IMR-90 (cell line): ENCODE measurements at regions not wholly inside any gene's neighbourhood (a gene's known extent, or its start where the extent isn't known, plus 50 kb on each side); places are given as distances from the start of the nearest gene placed in this dataset.

Experiments used
- ATAC-seq: fragments of 200-7000 bp; cut with Tn5 transposase; 2 replicates; pipeline ENCODE4 v1.9.1; 2020; ENCODE audit warnings: low read depth, mild to moderate bottlenecking, moderate library complexity
- BruUV-seq: library from RNA; stranded (reverse); fragments of 400-500 nt; replicated peaks from 2 replicates; lab custom pipeline; 2021; lab: Mats Ljungman, UMichigan
- CTCF ChIA-PET: fragments of 300-600 bp; formaldehyde crosslinking; extraction: SDS; loops from one replicate; lab custom pipeline; 2021; ENCODE audit warnings: antibody characterized with exemption; lab: Yijun Ruan, JAX
- POLR2A ChIA-PET: fragments of 300-600 bp; sonication (Branson Sonifier 250); formaldehyde crosslinking; loops from one replicate; lab custom pipeline; 2022; ENCODE audit warnings: antibody characterized with exemption; ENCODE audit not compliant: unreplicated experiment; lab: Charles Lee
- DNase-seq: peaks from one replicate; pipeline ENCODE4 v3.0.0; 2013
- H2AFZ ChIP-seq: replicated peaks from 2 replicates; pipeline ENCODE3; 2013; ENCODE audit warnings: low read length, mild to moderate bottlenecking; ENCODE audit not compliant: poor library complexity
- H2AK5ac ChIP-seq: 2 replicates; pipeline ENCODE4 v1.6.1; 2013; ENCODE audit warnings: low read depth, low read length, inconsistent platforms
- H2AK9ac ChIP-seq: replicated peaks from 2 replicates; pipeline ENCODE3; 2013; ENCODE audit warnings: mild to moderate bottlenecking, low read depth, low read length, moderate library complexity; ENCODE audit not compliant: poor library complexity
- H2BK120ac ChIP-seq: 2 replicates; pipeline ENCODE4 v1.6.1; 2013; ENCODE audit warnings: low read depth, low read length, inconsistent platforms
- H2BK15ac ChIP-seq: 3 replicates; pipeline ENCODE4 v1.6.1; 2013; ENCODE audit warnings: low read depth, low read length, inconsistent platforms
- H2BK20ac ChIP-seq: 2 replicates; pipeline ENCODE4 v1.6.1; 2013; ENCODE audit warnings: low read depth, mild to moderate bottlenecking, inconsistent platforms, low read length, moderate library complexity
- H2BK5ac ChIP-seq: 2 replicates; pipeline ENCODE4 v1.6.1; 2013; ENCODE audit warnings: mild to moderate bottlenecking, low read depth, low read length, inconsistent platforms; ENCODE audit not compliant: poor library complexity, severe bottlenecking
- H3K14ac ChIP-seq: replicated peaks from 2 replicates; pipeline ENCODE4 v1.6.1; 2013; ENCODE audit warnings: low read depth, low read length, inconsistent platforms
- H3K18ac ChIP-seq: 2 replicates; pipeline ENCODE4 v1.6.1; 2013; ENCODE audit warnings: low read depth, low read length, control low read depth
- H3K23ac ChIP-seq: 2 replicates; pipeline ENCODE4 v1.6.1; 2013; ENCODE audit warnings: low read depth, low read length, inconsistent platforms
- H3K27ac ChIP-seq: 2 replicates; pipeline ENCODE4 v1.5.1; 2013; ENCODE audit warnings: mild to moderate bottlenecking, control low read depth, low read length; ENCODE audit not compliant: insufficient read depth
- H3K27me3 ChIP-seq: 2 replicates; pipeline ENCODE4 v1.6.1; 2013; ENCODE audit warnings: low read length; ENCODE audit not compliant: control insufficient read depth, insufficient read depth
- H3K36me3 ChIP-seq: 2 replicates; pipeline ENCODE4 v1.6.1; 2013; ENCODE audit warnings: low read length, mixed read lengths; ENCODE audit not compliant: control insufficient read depth, insufficient read depth
- H3K4ac ChIP-seq: 2 replicates; pipeline ENCODE4 v1.6.1; 2013; ENCODE audit warnings: low read depth, low read length, inconsistent platforms
- H3K4me1 ChIP-seq: 2 replicates; pipeline ENCODE4 v1.6.1; 2013; ENCODE audit warnings: low read length, mixed read lengths; ENCODE audit not compliant: control insufficient read depth, insufficient read depth
- H3K4me2 ChIP-seq: 2 replicates; pipeline ENCODE4 v1.6.1; 2013; ENCODE audit warnings: low read depth, mild to moderate bottlenecking, control low read depth, low read length, moderate library complexity
- H3K4me3 ChIP-seq: 2 replicates; pipeline ENCODE4 v1.5.1; 2013; ENCODE audit warnings: low read depth, mild to moderate bottlenecking, control low read depth, low read length, moderate library complexity; ENCODE audit not compliant: insufficient read depth
- H3K56ac ChIP-seq: 2 replicates; pipeline ENCODE4 v1.6.1; 2013; ENCODE audit warnings: low read length, inconsistent platforms; ENCODE audit not compliant: insufficient read depth; ENCODE audit errors: extremely low read depth
- H3K79me1 ChIP-seq, 2 experiments: 2 replicates each; pipeline ENCODE4 v1.6.1; 2013; ENCODE audit warnings: low read length in 2 of 2, inconsistent platforms in 1 of 2, low read depth in 1 of 2
- H3K9ac ChIP-seq: 2 replicates; pipeline ENCODE4 v1.6.1; 2013; ENCODE audit warnings: low read depth, low read length, control low read depth
- H3K9me1 ChIP-seq: 2 replicates; pipeline ENCODE4 v1.6.1; 2013; ENCODE audit warnings: low read length, inconsistent platforms; ENCODE audit not compliant: insufficient read depth
- H3K9me3 ChIP-seq: 2 replicates; pipeline ENCODE4 v1.6.1; 2013; ENCODE audit warnings: low read length; ENCODE audit not compliant: control insufficient read depth, insufficient read depth
- H4K20me1 ChIP-seq: 2 replicates; pipeline ENCODE4 v1.6.1; 2013; ENCODE audit warnings: low read length, inconsistent platforms; ENCODE audit not compliant: insufficient read depth
- H4K5ac ChIP-seq: 2 replicates; pipeline ENCODE4 v1.6.1; 2013; ENCODE audit warnings: mild to moderate bottlenecking, low read depth, low read length, control low read depth
- H4K8ac ChIP-seq, 2 experiments: 2 replicates each; pipeline ENCODE4 v1.6.1; 2013; ENCODE audit warnings: low read depth in 2 of 2, low read length in 2 of 2, control low read depth in 1 of 2, inconsistent platforms in 1 of 2
- H4K91ac ChIP-seq: 2 replicates; pipeline ENCODE4 v1.6.1; 2013; ENCODE audit warnings: low read depth, low read length, inconsistent platforms; ENCODE audit not compliant: insufficient read depth
- BHLHE40 ChIP-seq: fragments of 150-350 bp; IDR thresholded peaks from 2 replicates; pipeline ENCODE4 v1.6.1; 2016; ENCODE audit warnings: mild to moderate bottlenecking, low read depth, low read length
- CEBPB ChIP-seq: IDR thresholded peaks from 2 replicates; pipeline ENCODE4 v1.6.1; 2012; ENCODE audit warnings: low read depth, low read length, improper control_type of control experiment
- CHD1 ChIP-seq: IDR thresholded peaks from 2 replicates; pipeline ENCODE4 v1.6.1; 2012; ENCODE audit warnings: low read depth, low read length, improper control_type of control experiment
- ELK1 ChIP-seq: fragments of 150-350 bp; IDR thresholded peaks from 2 replicates; pipeline ENCODE4 v1.6.1; 2016; ENCODE audit warnings: low read depth, mild to moderate bottlenecking, low read length, moderate library complexity, borderline replicate concordance
- FOS ChIP-seq: fragments of 150-350 bp; IDR thresholded peaks from 2 replicates; pipeline ENCODE4 v1.6.1; 2016; ENCODE audit warnings: low read depth, low read length
- MAFK ChIP-seq: IDR thresholded peaks from 2 replicates; pipeline ENCODE4 v1.6.1; 2012; ENCODE audit warnings: low read depth, low read length, improper control_type of control experiment
- MAZ ChIP-seq: IDR thresholded peaks from 2 replicates; pipeline ENCODE4 v1.6.1; 2012; ENCODE audit warnings: low read depth, mild to moderate bottlenecking, low read length, improper control_type of control experiment, moderate library complexity, borderline replicate concordance
- MXI1 ChIP-seq: IDR thresholded peaks from 2 replicates; pipeline ENCODE4 v1.6.1; 2012; ENCODE audit warnings: low read depth, mild to moderate bottlenecking, low read length, moderate library complexity, borderline replicate concordance
- NFE2L2 ChIP-seq: fragments of 150-350 bp; IDR thresholded peaks from 2 replicates; pipeline ENCODE4 v1.6.1; 2016; ENCODE audit warnings: low read depth, mild to moderate bottlenecking, low read length
- POLR2A ChIP-seq: IDR thresholded peaks from 2 replicates; pipeline ENCODE4 v1.6.1; 2012; ENCODE audit warnings: mild to moderate bottlenecking, low read depth, low read length
- RAD21 ChIP-seq: IDR thresholded peaks from 2 replicates; pipeline ENCODE4 v1.6.1; 2012; ENCODE audit warnings: low read length, improper control_type of control experiment
- RCOR1 ChIP-seq: IDR thresholded peaks from 2 replicates; pipeline ENCODE4 v1.6.1; 2012; ENCODE audit warnings: mild to moderate bottlenecking, low read length, improper control_type of control experiment; ENCODE audit not compliant: insufficient replicate concordance
- RFX5 ChIP-seq: IDR thresholded peaks from 2 replicates; pipeline ENCODE4 v1.8.0; 2012; ENCODE audit warnings: low read depth, mild to moderate bottlenecking, low read length, moderate library complexity
- SMC3 ChIP-seq: fragments of 150-350 bp; IDR thresholded peaks from 2 replicates; pipeline ENCODE4 v1.6.1; 2016; ENCODE audit warnings: low read depth, mild to moderate bottlenecking, antibody characterized with exemption, low read length, moderate library complexity
- USF2 ChIP-seq: fragments of 150-350 bp; IDR thresholded peaks from 2 replicates; pipeline ENCODE4 v1.6.1; 2017; ENCODE audit warnings: mild to moderate bottlenecking, antibody characterized with exemption, low read length, low read depth
- WGBS, 2 experiments: methylation state at CpG; one replicate each; pipeline versions ENCODE4 v1.1.5 to v1.1.7; 2013; ENCODE audit warnings: missing lambda C conversion rate in 2 of 2; ENCODE audit not compliant: insufficient read length in 1 of 2; ENCODE audit errors: extremely low coverage in 2 of 2; 5-methylcytosine and 5-hydroxymethylcytosine counted together
- dilution Hi-C: fragments of 300-500 bp; cut with HindIII; formaldehyde crosslinking; loops from one replicate; pipeline ENCODE4 v1.14.3; 2018; ENCODE audit warnings: low sequenced_read_pairs; ENCODE audit not compliant: unreplicated experiment
- in situ Hi-C: fragments of 300-500 bp; cut with MboI; formaldehyde crosslinking; loops from 3 replicates; pipeline ENCODE4 v1.14.3; 2019; ENCODE audit warnings: low sequenced_read_pairs, inconsistent platforms, mixed read lengths
- intact Hi-C: fragments of 100-400 bp; cut with micrococcal nuclease; formaldehyde crosslinking; loops from 2 replicates; pipeline ENCODE4 v1.10.0; 2022
- TF ChIP-seq, protein P1 (sequence below): conservative IDR thresholded peaks from 2 replicates; pipeline ENCODE4 v1.5.1; 2012; ENCODE audit warnings: mild to moderate bottlenecking, low read depth, low read length, improper control_type of control experiment

DNA sequence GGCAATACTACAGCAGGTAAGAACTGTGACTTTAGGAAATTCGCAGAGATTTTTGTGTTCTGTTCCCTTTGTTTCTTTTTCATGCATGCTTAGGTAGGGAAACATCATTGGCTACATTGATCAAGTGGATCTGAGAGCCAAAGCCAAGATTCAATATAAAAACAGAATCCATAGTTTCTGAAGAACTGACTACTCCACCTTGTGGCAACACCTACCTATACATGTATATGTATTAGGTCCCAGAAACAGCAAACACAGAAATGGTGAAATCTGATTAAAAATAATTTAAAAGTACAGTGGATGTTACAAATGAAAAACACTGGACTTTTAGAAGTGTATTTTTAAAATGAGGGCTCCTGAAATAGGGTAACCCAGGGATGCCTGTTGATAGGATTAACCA lies 322.6 kb upstream of the MAOA start:
- Histone ChIP-seq H4K20me1 (no peaks in the 10 kb centered on the region), H3K4me2 (no peak overlapping the region), H2BK120ac (no peak overlapping the region), H3K27me3 (no peaks in the 10 kb centered on the region; the same call in 1 of the 2 replicates), H4K91ac (no peak overlapping the region), H3K23ac (no peak overlapping the region), H3K9ac (no peak overlapping the region), H4K8ac (no peak overlapping the region), H3K9me3 (peaks cover under 1% of the 10 kb centered on the region), H3K9me1 (no peaks in the 10 kb centered on the region), H3K4me3 (no peak overlapping the region), H2AFZ (no peak overlapping the region), H2BK20ac (no peak overlapping the region), H3K27ac (no peak overlapping the region), H3K4ac (no peak overlapping the region), H3K14ac (no peak overlapping the region), H2AK9ac (no peak overlapping the region), H3K18ac (no peak overlapping the region), H2BK5ac (no peak overlapping the region), H2BK15ac (no peak overlapping the region), H3K79me1 (no peaks in the 10 kb centered on the region), H3K56ac (no peak overlapping the region), H4K5ac (no peak overlapping the region), H3K36me3 (no peaks in the 10 kb centered on the region), H3K4me1 (no peaks in the 10 kb centered on the region), H2AK5ac (no peak overlapping the region)
- dilution Hi-C loops: no loop called here
- intact Hi-C loops: no loop called here
- in situ Hi-C loops: no loop called here
- DNase-seq (no peak), ATAC-seq (no peak)
- TF ChIP-seq MAZ (no peak), MAFK (no peak), CHD1 (no peak), CEBPB (no peak), USF2 (no peak), NFE2L2 (no peak), FOS (no peak), BHLHE40 (no peak), RFX5 (no peak), MXI1 (no peak), SMC3 (no peak), ELK1 (no peak), RAD21 (no peak), POLR2A (no peak), RCOR1 (no peak)
- TF ChIP-seq, protein P1, sequence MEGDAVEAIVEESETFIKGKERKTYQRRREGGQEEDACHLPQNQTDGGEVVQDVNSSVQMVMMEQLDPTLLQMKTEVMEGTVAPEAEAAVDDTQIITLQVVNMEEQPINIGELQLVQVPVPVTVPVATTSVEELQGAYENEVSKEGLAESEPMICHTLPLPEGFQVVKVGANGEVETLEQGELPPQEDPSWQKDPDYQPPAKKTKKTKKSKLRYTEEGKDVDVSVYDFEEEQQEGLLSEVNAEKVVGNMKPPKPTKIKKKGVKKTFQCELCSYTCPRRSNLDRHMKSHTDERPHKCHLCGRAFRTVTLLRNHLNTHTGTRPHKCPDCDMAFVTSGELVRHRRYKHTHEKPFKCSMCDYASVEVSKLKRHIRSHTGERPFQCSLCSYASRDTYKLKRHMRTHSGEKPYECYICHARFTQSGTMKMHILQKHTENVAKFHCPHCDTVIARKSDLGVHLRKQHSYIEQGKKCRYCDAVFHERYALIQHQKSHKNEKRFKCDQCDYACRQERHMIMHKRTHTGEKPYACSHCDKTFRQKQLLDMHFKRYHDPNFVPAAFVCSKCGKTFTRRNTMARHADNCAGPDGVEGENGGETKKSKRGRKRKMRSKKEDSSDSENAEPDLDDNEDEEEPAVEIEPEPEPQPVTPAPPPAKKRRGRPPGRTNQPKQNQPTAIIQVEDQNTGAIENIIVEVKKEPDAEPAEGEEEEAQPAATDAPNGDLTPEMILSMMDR: no peak
- BruUV-seq: no TSS peak
- CTCF ChIA-PET: no interaction called here
- no CpG with 5 or more reads among the region's 1 CpG for WGBS, 2 experiments
- POLR2A ChIA-PET: no interaction called here
